ENCODE measurements at regions not wholly inside any gene's neighbourhood (a gene's known extent, or its start where the extent isn't known, plus 50 kb on each side); places are given as distances from the start of the nearest gene placed in this dataset.

DNA sequence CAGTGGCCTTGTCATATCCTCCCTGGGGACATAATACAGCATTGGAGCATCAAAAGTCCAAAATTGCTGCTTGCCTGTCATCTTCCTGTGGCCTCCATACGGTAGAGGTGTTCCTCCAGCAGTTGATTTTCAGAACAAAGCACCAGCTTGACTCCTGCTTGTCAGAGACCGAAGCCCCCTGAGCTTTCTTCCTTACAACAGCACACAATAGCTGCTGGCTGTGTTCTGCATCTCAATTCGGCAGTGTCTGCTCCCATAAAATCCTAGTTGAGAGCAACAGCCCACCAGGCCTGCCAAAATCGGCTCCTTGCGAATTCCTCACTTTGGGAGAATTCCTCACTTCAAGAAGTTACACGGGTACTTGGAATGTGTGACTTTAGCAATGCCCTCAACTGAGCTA, 372.9 kb downstream of the SAMD5 start:
- H3K79me2 ChIP-seq (ENCODE audit: insufficient read depth, low read length) = no peaks in the 10 kb centered on the region
- no peaks in the 10 kb centered on the region for H3K4me1 ChIP-seq (ENCODE audit: insufficient read depth, low read length)
- no peaks in the 10 kb centered on the region for H3K27me3 ChIP-seq (ENCODE audit: insufficient read depth, low read length)
- no peaks in the 10 kb centered on the region for H3K9me3 ChIP-seq (ENCODE audit: low read depth, low read length)
- H3K27ac ChIP-seq (ENCODE audit: low read depth, low read length) = no peak overlapping the region
- H4K20me1 ChIP-seq (ENCODE audit: insufficient read depth, low read length) = no peaks in the 10 kb centered on the region
- H3K4me3 ChIP-seq (ENCODE audit: insufficient read depth, low read length) = no peak overlapping the region
- no peaks in the 10 kb centered on the region for H3K36me3 ChIP-seq (ENCODE audit: insufficient read depth, low read length)
- no peak for TF ChIP-seq CTCF (IDR thresholded peaks at IDR 0.05; ENCODE audit: extremely low read depth, low read depth, low read length)
- no peak for DNase-seq (ENCODE audit: insufficient read length, low spot score, missing footprints)
- H3K4me2 ChIP-seq (ENCODE audit: insufficient read depth, low read length) = no peak overlapping the region
- H2AFZ ChIP-seq (ENCODE audit: low read length) = no peak overlapping the region

- Histone ChIP-seq H3K4me3 (ENCODE audit: insufficient read depth, low read length) (no peak overlapping the region), H3K4me2 (ENCODE audit: insufficient read depth, low read length) (no peak overlapping the region), H4K20me1 (ENCODE audit: insufficient read depth, low read length) (no peaks in the 10 kb centered on the region), H3K27ac (ENCODE audit: low read depth, low read length) (no peak overlapping the region), H3K79me2 (ENCODE audit: insufficient read depth, low read length) (no peaks in the 10 kb centered on the region), H3K27me3 (ENCODE audit: insufficient read depth, low read length) (no peaks in the 10 kb centered on the region), H3K4me1 (ENCODE audit: insufficient read depth, low read length) (no peaks in the 10 kb centered on the region), H3K9me3 (ENCODE audit: low read depth, low read length) (no peaks in the 10 kb centered on the region), H2AFZ (ENCODE audit: low read length) (no peak overlapping the region), H3K36me3 (ENCODE audit: insufficient read depth, low read length) (no peaks in the 10 kb centered on the region)
- no peak for DNase-seq (ENCODE audit: insufficient read length, low spot score, missing footprints)
- no peak for TF ChIP-seq CTCF (IDR thresholded peaks at IDR 0.05; ENCODE audit: extremely low read depth, low read depth, low read length)
These were observed 379.9 kb downstream of the SAMD5 start for GRCh38 chr6:147888374-147888773.

- H3K4me1 ChIP-seq (ENCODE audit: insufficient read depth, low read length) = no peaks in the 10 kb centered on the region
- no peak overlapping the region for H3K4me2 ChIP-seq (ENCODE audit: insufficient read depth, low read length)
- no peak overlapping the region for H3K4me3 ChIP-seq (ENCODE audit: insufficient read depth, low read length)
- no peaks in the 10 kb centered on the region for H3K79me2 ChIP-seq (ENCODE audit: insufficient read depth, low read length)
- no peak overlapping the region for H2AFZ ChIP-seq (ENCODE audit: low read length)
- DNase-seq (ENCODE audit: insufficient read length, low spot score, missing footprints) = no peak
- H3K36me3 ChIP-seq (ENCODE audit: insufficient read depth, low read length) = no peaks in the 10 kb centered on the region
- H4K20me1 ChIP-seq (ENCODE audit: insufficient read depth, low read length) = no peaks in the 10 kb centered on the region
- H3K27me3 ChIP-seq (ENCODE audit: insufficient read depth, low read length) = no peaks in the 10 kb centered on the region
- no peaks in the 10 kb centered on the region for H3K9me3 ChIP-seq (ENCODE audit: low read depth, low read length)
- H3K27ac ChIP-seq (ENCODE audit: low read depth, low read length) = no peak overlapping the region
- TF ChIP-seq CTCF (IDR thresholded peaks at IDR 0.05; ENCODE audit: extremely low read depth, low read depth, low read length) = no peak
These were observed 383.2 kb downstream of the SAMD5 start for GRCh38 chr6:147891671-147892070.

DNA sequence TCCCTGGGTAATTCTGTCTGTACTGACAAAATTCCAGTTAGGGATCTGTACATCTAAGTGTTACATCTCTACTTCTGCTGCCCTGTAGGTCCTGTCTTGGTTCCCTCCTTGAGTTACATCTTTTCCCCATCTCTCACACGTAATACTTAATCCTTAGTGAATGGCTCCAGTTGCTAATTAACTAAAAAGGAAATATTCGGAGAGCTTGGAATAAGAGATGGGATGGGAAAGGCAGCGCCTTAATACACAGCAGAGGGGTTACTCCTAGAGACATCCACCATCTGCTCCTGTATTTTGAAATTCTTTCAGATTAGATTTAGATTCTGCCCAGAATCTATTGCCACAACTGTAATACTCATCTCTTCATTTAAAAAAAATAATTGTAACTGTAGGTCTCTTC, 384.0 kb downstream of the SAMD5 start:
- Histone ChIP-seq H3K27me3 (ENCODE audit: insufficient read depth, low read length) (no peaks in the 10 kb centered on the region), H4K20me1 (ENCODE audit: insufficient read depth, low read length) (no peaks in the 10 kb centered on the region), H2AFZ (ENCODE audit: low read length) (no peak overlapping the region)

More for the DNA sequence above, 384.0 kb downstream of the SAMD5 start:
- no peaks in the 10 kb centered on the region for H3K79me2 ChIP-seq (ENCODE audit: insufficient read depth, low read length)
- H3K4me1 ChIP-seq (ENCODE audit: insufficient read depth, low read length) = no peaks in the 10 kb centered on the region
- H3K36me3 ChIP-seq (ENCODE audit: insufficient read depth, low read length) = no peaks in the 10 kb centered on the region
- TF ChIP-seq CTCF (IDR thresholded peaks at IDR 0.05; ENCODE audit: extremely low read depth, low read depth, low read length) = no peak
- H3K4me2 ChIP-seq (ENCODE audit: insufficient read depth, low read length) = no peak overlapping the region
- DNase-seq (ENCODE audit: insufficient read length, low spot score, missing footprints) = no peak
- no peak overlapping the region for H3K27ac ChIP-seq (ENCODE audit: low read depth, low read length)
- no peak overlapping the region for H3K4me3 ChIP-seq (ENCODE audit: insufficient read depth, low read length)
- H3K9me3 ChIP-seq (ENCODE audit: low read depth, low read length) = no peaks in the 10 kb centered on the region

Measured in osteoblast (primary cell).